Right lobe of liver (tissue), 4 donors: ENCODE measurements at regions not wholly inside any gene's neighbourhood (a gene's known extent, or its start where the extent isn't known, plus 50 kb on each side); places are given as distances from the start of the nearest gene placed in this dataset.

Experiments used
- CTCF ChIP-seq, 4 donors: fragments of 200-600 bp in 3 of 4; fragments of 450-650 bp in 1 of 4; IDR thresholded peaks; one replicate each; pipeline versions ENCODE4 v1.5.1 to v1.8.0; 2016 to 2022; ENCODE audit warnings: antibody characterized with exemption in 4 of 4, mild to moderate bottlenecking in 2 of 4
- POLR2A ChIP-seq: fragments of 450-650 bp; IDR thresholded peaks from one replicate; pipeline ENCODE4 v1.6.1; 2017; ENCODE audit warnings: antibody characterized with exemption, mild to moderate bottlenecking
- donor health status: DM: no; HTN: no; CAD: no.
- donor health status: DM: no; HTN: no; CAD: no.
- donor health status: DM: no; HTN: yes; CAD: no.

GRCh38 chr6:150697515-150697914 is 97.8 kb downstream of the PLEKHG1 start:
- peak in 2 of 4 donors; percentile 8 to 11 for TF ChIP-seq CTCF (IDR thresholded peaks at IDR 0.05)
- no peak for TF ChIP-seq POLR2A
